Endothelial cell of umbilical vein (primary cell): ENCODE measurements at regions not wholly inside any gene's neighbourhood (a gene's known extent, or its start where the extent isn't known, plus 50 kb on each side); places are given as distances from the start of the nearest gene placed in this dataset.

Experiments
- BruUV-seq: library from RNA; stranded (reverse); fragments of 400-500 nt; replicated peaks from 2 replicates; lab custom pipeline; 2021; lab: Mats Ljungman, UMichigan
- CTCF ChIA-PET: fragments of 300-600, 350-600 bp; sonication (Branson Sonifier 250); formaldehyde crosslinking; loops from one replicate; lab custom pipeline; 2021; ENCODE audit warnings: antibody characterized with exemption, inconsistent platforms; lab: Charles Lee
- POLR2A ChIA-PET: fragments of 300-600, 350-600 bp; sonication (Branson Sonifier 250); formaldehyde crosslinking; loops from one replicate; lab custom pipeline; 2021; ENCODE audit warnings: antibody characterized with exemption, inconsistent platforms; lab: Charles Lee
- DNase-seq: peaks from one replicate; pipeline ENCODE4 v3.0.0-alpha.2; 2011; ENCODE audit warnings: low read depth, low spot score
- FAIRE-seq: peaks from 2 replicates; lab custom pipeline; 2011; peaks lifted over from hg19 to GRCh38; lab: Jason Lieb, UNC
- H2AFZ ChIP-seq: 2 replicates; pipeline ENCODE4 v1.6.0; 2012; ENCODE audit warnings: low read depth, low read length, control low read depth, inconsistent platforms
- H3K27ac ChIP-seq: 2 replicates; pipeline ENCODE4 v1.5.1; 2011; ENCODE audit warnings: low read depth, mild to moderate bottlenecking, control low read depth, low read length, moderate library complexity; ENCODE audit not compliant: insufficient read depth
- H3K27me3 ChIP-seq, 2 experiments: 2 replicates each; pipeline versions ENCODE4 v1.6.0 to v1.6.1; 2011; ENCODE audit warnings: low read length in 2 of 2, mixed read lengths in 1 of 2; ENCODE audit not compliant: control insufficient read depth in 2 of 2, insufficient read depth in 2 of 2
- H3K36me3 ChIP-seq, 2 experiments: 2 replicates in 1 of 2; 3 replicates in 1 of 2; pipeline ENCODE4 v1.5.1; 2011; ENCODE audit warnings: low read length in 2 of 2, mild to moderate bottlenecking in 1 of 2, moderate library complexity in 1 of 2; ENCODE audit not compliant: control insufficient read depth in 2 of 2, insufficient read depth in 2 of 2; ENCODE audit errors: extremely low read depth in 1 of 2
- H3K4me1 ChIP-seq: 3 replicates; pipeline ENCODE4 v1.5.1; 2011; ENCODE audit warnings: mild to moderate bottlenecking, low read length; ENCODE audit not compliant: control insufficient read depth, insufficient read depth; ENCODE audit errors: extremely low read depth
- H3K4me2 ChIP-seq: 2 replicates; pipeline ENCODE4 v1.6.1; 2011; ENCODE audit warnings: low read length, control low read depth, mixed read lengths; ENCODE audit not compliant: insufficient read depth
- H3K4me3 ChIP-seq, 3 experiments: fragments of 200-600 bp in 1 of 3; sonication (generic), shearing (Covaris generic) in 1 of 3; replicated peaks in 1 of 3; 2 replicates each; pipeline ENCODE4 v1.5.1; 2011 to 2016; ENCODE audit warnings: control low read depth in 3 of 3, low read length in 3 of 3, mild to moderate bottlenecking in 2 of 3, inconsistent platforms in 1 of 3, low read depth in 1 of 3, moderate library complexity in 1 of 3; ENCODE audit not compliant: insufficient read depth in 1 of 3
- H3K79me2 ChIP-seq: 2 replicates; pipeline ENCODE4 v1.6.0; 2012; ENCODE audit warnings: low read length, inconsistent platforms; ENCODE audit not compliant: control insufficient read depth, insufficient read depth
- H3K9ac ChIP-seq: replicated peaks from 2 replicates; pipeline ENCODE3; 2011; ENCODE audit warnings: low read length, control low read depth; ENCODE audit not compliant: insufficient read depth; ENCODE audit errors: extremely low read depth
- H3K9me1 ChIP-seq: replicated peaks from 3 replicates; pipeline ENCODE4 v1.6.0; 2011; ENCODE audit warnings: mild to moderate bottlenecking, low read length; ENCODE audit not compliant: control insufficient read depth, insufficient read depth; ENCODE audit errors: extremely low read depth
- H3K9me3 ChIP-seq: replicated peaks from 2 replicates; pipeline ENCODE4 v1.5.1; 2012; ENCODE audit warnings: low read length, inconsistent platforms; ENCODE audit not compliant: control insufficient read depth, insufficient read depth
- H4K20me1 ChIP-seq: replicated peaks from 2 replicates; pipeline ENCODE3; 2011; ENCODE audit warnings: mild to moderate bottlenecking, low read length; ENCODE audit not compliant: control insufficient read depth, insufficient read depth; ENCODE audit errors: extremely low read depth
- EZH2 ChIP-seq: IDR thresholded peaks from 2 replicates; pipeline ENCODE4 v1.6.1; 2012; ENCODE audit warnings: borderline replicate concordance, low read depth, mild to moderate bottlenecking, moderate library complexity, low read length, inconsistent platforms; ENCODE audit not compliant: severe bottlenecking
- FOS ChIP-seq: IDR thresholded peaks from 2 replicates; pipeline ENCODE4 v1.6.1; 2011; ENCODE audit warnings: mild to moderate bottlenecking, low read length, moderate library complexity, borderline replicate concordance; ENCODE audit not compliant: insufficient read depth
- GATA2 ChIP-seq: IDR thresholded peaks from 2 replicates; pipeline ENCODE4 v1.7.0; 2011; ENCODE audit warnings: low read depth, mild to moderate bottlenecking, moderate library complexity, mixed read lengths, low read length; ENCODE audit not compliant: insufficient read length, insufficient read depth
- JUN ChIP-seq: IDR thresholded peaks from 2 replicates; pipeline ENCODE4 v1.6.1; 2011; ENCODE audit warnings: borderline replicate concordance, low read depth; ENCODE audit not compliant: insufficient read length, insufficient read depth
- MYC ChIP-seq: IDR thresholded peaks from one replicate; pipeline ENCODE4 v1.6.1; 2011; ENCODE audit warnings: mild to moderate bottlenecking, low read depth, low read length
- POLR2A ChIP-seq: IDR thresholded peaks from 2 replicates; pipeline ENCODE4 v1.6.1; 2012; ENCODE audit warnings: low read depth, mild to moderate bottlenecking, control low read depth, low read length
- POLR2AphosphoS5 ChIP-seq: IDR thresholded peaks from 2 replicates; pipeline ENCODE4 v1.6.1; 2012; ENCODE audit warnings: low read depth, mild to moderate bottlenecking, control low read depth, low read length, moderate library complexity; ENCODE audit not compliant: insufficient read depth
- dilution Hi-C: fragments of 300-500 bp; cut with MboI; formaldehyde crosslinking; loops from one replicate; pipeline ENCODE4 v1.15.0; 2019; ENCODE audit warnings: low sequenced_read_pairs; ENCODE audit not compliant: extremely low pct_ligation_motif_present
- intact Hi-C: fragments of 100-400 bp; cut with micrococcal nuclease; formaldehyde crosslinking; loops from one replicate; pipeline ENCODE4 v1.10.0; 2022
- TF ChIP-seq, protein P1 (sequence below), 2 donors: IDR thresholded peaks; 1 replicate in 1 of 2; 2 replicates in 1 of 2; pipeline ENCODE4 v1.5.1; 2011; ENCODE audit warnings: low read length in 2 of 2, mild to moderate bottlenecking in 2 of 2, moderate library complexity in 2 of 2, control low read depth in 1 of 2, inconsistent platforms in 1 of 2, low read depth in 1 of 2; ENCODE audit not compliant: insufficient read depth in 1 of 2; ENCODE audit errors: extremely low read depth in 1 of 2
- TF ChIP-seq, protein P2 (sequence below): IDR thresholded peaks from 2 replicates; pipeline ENCODE4 v1.6.1; 2011; ENCODE audit not compliant: insufficient read depth, insufficient read length

DNA sequence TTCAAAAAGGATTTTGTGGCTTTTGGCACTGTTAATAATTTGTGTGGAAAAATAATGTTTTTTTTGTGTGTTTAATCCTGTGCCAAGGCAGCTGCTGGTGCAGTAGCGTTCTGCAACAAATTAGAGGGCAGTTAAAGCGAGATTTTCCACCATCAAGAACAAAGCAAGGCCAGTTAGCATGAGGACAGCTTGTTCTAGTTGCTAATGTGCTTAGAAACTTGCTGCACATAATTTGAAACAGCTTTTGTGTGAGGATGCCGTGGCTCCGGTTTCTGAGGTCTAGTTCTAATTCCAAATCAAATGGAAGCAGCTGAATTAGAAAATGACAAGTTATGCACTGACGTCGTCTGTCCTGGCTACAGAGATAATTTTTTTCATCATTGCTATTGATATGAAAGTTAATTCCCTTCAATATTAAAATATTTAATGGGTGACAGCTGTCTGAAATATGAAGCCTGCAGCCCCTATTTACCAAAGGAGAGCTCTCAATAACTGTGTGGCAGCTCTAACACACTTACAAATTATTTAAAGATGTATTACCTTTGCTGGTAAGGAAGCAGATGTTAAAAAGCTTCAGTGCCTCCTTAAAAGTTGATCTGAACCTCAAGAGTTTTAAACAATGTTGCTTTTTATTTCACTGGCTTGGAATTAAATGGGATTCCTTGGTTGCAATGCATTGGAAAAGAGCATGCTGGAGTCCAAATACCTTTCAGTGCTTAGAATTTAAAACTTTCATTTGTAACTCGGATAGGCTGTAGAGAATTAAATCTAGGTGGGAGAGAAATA is 128.6 kb downstream of the SPATA31D1 start:
- intact Hi-C loops (no loop called here), dilution Hi-C loops (no loop called here)
- Histone ChIP-seq H3K9me3 (no peaks in the 10 kb centered on the region), H3K9me1 (no peaks in the 10 kb centered on the region), H3K27ac (no peak overlapping the region), H3K79me2 (no peaks in the 10 kb centered on the region), H3K36me3 (no peaks in the 10 kb centered on the region), H3K4me1 (no peaks in the 10 kb centered on the region), H4K20me1 (no peaks in the 10 kb centered on the region), H2AFZ (no peak overlapping the region), H3K27me3 (no peaks in the 10 kb centered on the region), H3K4me2 (no peak overlapping the region), H3K4me3 (no peak overlapping the region), H3K9ac (no peak overlapping the region)
- POLR2A ChIA-PET: no interaction called here
- no peak for FAIRE-seq
- no peak for DNase-seq
- CTCF ChIA-PET: interaction anchor here (1.5 kb wide), 1 partner anchor 13 kb away, joined by 3 read pairs; no protein-coding TSS in a partner anchor
- no TSS peak for BruUV-seq
- TF ChIP-seq, protein P1, sequence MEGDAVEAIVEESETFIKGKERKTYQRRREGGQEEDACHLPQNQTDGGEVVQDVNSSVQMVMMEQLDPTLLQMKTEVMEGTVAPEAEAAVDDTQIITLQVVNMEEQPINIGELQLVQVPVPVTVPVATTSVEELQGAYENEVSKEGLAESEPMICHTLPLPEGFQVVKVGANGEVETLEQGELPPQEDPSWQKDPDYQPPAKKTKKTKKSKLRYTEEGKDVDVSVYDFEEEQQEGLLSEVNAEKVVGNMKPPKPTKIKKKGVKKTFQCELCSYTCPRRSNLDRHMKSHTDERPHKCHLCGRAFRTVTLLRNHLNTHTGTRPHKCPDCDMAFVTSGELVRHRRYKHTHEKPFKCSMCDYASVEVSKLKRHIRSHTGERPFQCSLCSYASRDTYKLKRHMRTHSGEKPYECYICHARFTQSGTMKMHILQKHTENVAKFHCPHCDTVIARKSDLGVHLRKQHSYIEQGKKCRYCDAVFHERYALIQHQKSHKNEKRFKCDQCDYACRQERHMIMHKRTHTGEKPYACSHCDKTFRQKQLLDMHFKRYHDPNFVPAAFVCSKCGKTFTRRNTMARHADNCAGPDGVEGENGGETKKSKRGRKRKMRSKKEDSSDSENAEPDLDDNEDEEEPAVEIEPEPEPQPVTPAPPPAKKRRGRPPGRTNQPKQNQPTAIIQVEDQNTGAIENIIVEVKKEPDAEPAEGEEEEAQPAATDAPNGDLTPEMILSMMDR (IDR thresholded peaks at IDR 0.05; ENCODE audit: extremely low read depth in 1 of 2, insufficient read depth in 1 of 2, low read depth in 1 of 2, low read length in 2 of 2): no peak
- TF ChIP-seq MYC (no peak), POLR2AphosphoS5 (no peak), JUN (no peak), EZH2 (no peak), POLR2A (no peak), FOS (no peak), GATA2 (no peak)
- TF ChIP-seq, protein P2, sequence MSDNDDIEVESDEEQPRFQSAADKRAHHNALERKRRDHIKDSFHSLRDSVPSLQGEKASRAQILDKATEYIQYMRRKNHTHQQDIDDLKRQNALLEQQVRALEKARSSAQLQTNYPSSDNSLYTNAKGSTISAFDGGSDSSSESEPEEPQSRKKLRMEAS: no peak
